GM12891 (cell line): ENCODE measurements at regions not wholly inside any gene's neighbourhood (a gene's known extent, or its start where the extent isn't known, plus 50 kb on each side); places are given as distances from the start of the nearest gene placed in this dataset.

Source experiments
- POLR2A ChIP-seq: IDR thresholded peaks from 2 replicates; pipeline ENCODE4 v1.6.1; 2011; ENCODE audit warnings: low read depth, low read length, control low read depth
- POLR2AphosphoS5 ChIP-seq: IDR thresholded peaks from 2 replicates; pipeline ENCODE4 v1.6.1; 2011; ENCODE audit warnings: low read depth, low read length, control low read depth

GRCh38 chr11:119878990-119879389 lies 150.0 kb upstream of the NECTIN1 start:
- TF ChIP-seq POLR2A (no peak), POLR2AphosphoS5 (no peak)
